ENCODE measurements at regions not wholly inside any gene's neighbourhood (a gene's known extent, or its start where the extent isn't known, plus 50 kb on each side); places are given as distances from the start of the nearest gene placed in this dataset.

GRCh38 chr13:65841156-65841555 is 1389.0 kb downstream of the PCDH9 start:
- H3K4me1 ChIP-seq (ENCODE audit: control insufficient read depth, insufficient read depth, low read length): no peaks in the 10 kb centered on the region
- H3K79me2 ChIP-seq (ENCODE audit: control insufficient read depth, insufficient read depth, low read length): no peaks in the 10 kb centered on the region
- no peak overlapping the region for H3K4me3 ChIP-seq
- H3K27me3 ChIP-seq (replicated peaks in 1 of 2; ENCODE audit: control insufficient read depth in 2 of 2, insufficient read depth in 2 of 2, low read length in 1 of 2): no peaks in the 10 kb centered on the region; a peak in 1 of 4 replicates
- intact Hi-C loops (cut with micrococcal nuclease; ENCODE audit: unreplicated experiment): no loop called here
- CTCF ChIA-PET: no interaction called here
- no peak overlapping the region for H2AFZ ChIP-seq (ENCODE audit: control insufficient read depth, low read depth, low read length)
- BruUV-seq (replicated peaks): no TSS peak
- H3K36me3 ChIP-seq (ENCODE audit: control insufficient read depth in 2 of 2, insufficient read depth in 2 of 2, low read length in 1 of 2): no peaks in the 10 kb centered on the region
- H3K4me2 ChIP-seq (ENCODE audit: control insufficient read depth, insufficient read depth): no peak overlapping the region
- in situ Hi-C loops (cut with MboI): no loop called here
- TF ChIP-seq SMAD1 (IDR thresholded peaks at IDR 0.05; ENCODE audit: low read depth, partially characterized antibody) (no peak), MXI1 (IDR thresholded peaks at IDR 0.05; ENCODE audit: low read depth, low read length) (no peak), MYC (IDR thresholded peaks at IDR 0.05; ENCODE audit: insufficient read depth, insufficient read length, insufficient replicate concordance, low read length, severe bottlenecking) (no peak), NFYB (IDR thresholded peaks at IDR 0.05; ENCODE audit: insufficient read depth, low read depth, low read length) (no peak), PML (IDR thresholded peaks at IDR 0.05; ENCODE audit: low read length) (no peak), SMC3 (IDR thresholded peaks at IDR 0.05; ENCODE audit: borderline replicate concordance, low read length) (no peak), HDAC2 (IDR thresholded peaks at IDR 0.05) (no peak), SP1 (IDR thresholded peaks at IDR 0.05; ENCODE audit: low read depth, low read length) (no peak), CTCF (IDR thresholded peaks at IDR 0.05 in 2 of 3, conservative IDR thresholded peaks at IDR 0.05 in 1 of 3; ENCODE audit: control insufficient read depth in 2 of 3, extremely low read depth in 1 of 3, insufficient read depth in 1 of 3, low read depth in 3 of 3, low read length in 3 of 3) (no peak), TCF3 (IDR thresholded peaks at IDR 0.05; ENCODE audit: borderline replicate concordance, insufficient read depth, low read depth, low read length) (no peak), BCL11A (IDR thresholded peaks at IDR 0.05; ENCODE audit: low read depth, low read length) (no peak), RCOR1 (conservative IDR thresholded peaks at IDR 0.05; ENCODE audit: low read depth, low read length) (no peak), FOXM1 (IDR thresholded peaks at IDR 0.05; ENCODE audit: low read depth, low read length) (no peak), CBX3 (IDR thresholded peaks at IDR 0.05; ENCODE audit: borderline replicate concordance, low read depth) (no peak), BMI1 (IDR thresholded peaks at IDR 0.05; ENCODE audit: borderline replicate concordance) (no peak), SUZ12 (IDR thresholded peaks at IDR 0.05; ENCODE audit: unreplicated experiment) (no peak), FOXK2 (IDR thresholded peaks at IDR 0.05) (no peak), PAX5 (IDR thresholded peaks at IDR 0.05; ENCODE audit: borderline replicate concordance, low read depth, low read length) (no peak), RB1 (IDR thresholded peaks at IDR 0.05; ENCODE audit: borderline replicate concordance) (no peak)
- H3K9me3 ChIP-seq (replicated peaks; ENCODE audit: control insufficient read depth, insufficient read depth, low read length): no peaks in the 10 kb centered on the region
- no peak overlapping the region for H3K9ac ChIP-seq (ENCODE audit: control insufficient read depth, insufficient read depth, low read length)
- ATAC-seq (no peak), FAIRE-seq (no peak), DNase-seq (ENCODE audit: low read depth, low spot score) (no peak)
- POLR2A ChIA-PET: no interaction called here
- SMC1A ChIA-PET (ENCODE audit: uncharacterized antibody, unreplicated experiment): no interaction called here
- RAD21 ChIA-PET (ENCODE audit: unreplicated experiment): no interaction called here
- H4K20me1 ChIP-seq (ENCODE audit: control insufficient read depth, insufficient read depth): no peaks in the 10 kb centered on the region
- H3K27ac ChIP-seq (ENCODE audit: control insufficient read depth, insufficient read depth): no peak overlapping the region
- 24% methylated on average over 3 of the region's 3 CpGs for WGBS (ENCODE audit: insufficient coverage, insufficient replicate concordance, low lambda C conversion rate, missing lambda C conversion rate)
